ENCODE measurements at regions not wholly inside any gene's neighbourhood (a gene's known extent, or its start where the extent isn't known, plus 50 kb on each side); places are given as distances from the start of the nearest gene placed in this dataset.
A peak's percentile ranks its signal among the peaks of the same experiment; 100 is the strongest.

DNA sequence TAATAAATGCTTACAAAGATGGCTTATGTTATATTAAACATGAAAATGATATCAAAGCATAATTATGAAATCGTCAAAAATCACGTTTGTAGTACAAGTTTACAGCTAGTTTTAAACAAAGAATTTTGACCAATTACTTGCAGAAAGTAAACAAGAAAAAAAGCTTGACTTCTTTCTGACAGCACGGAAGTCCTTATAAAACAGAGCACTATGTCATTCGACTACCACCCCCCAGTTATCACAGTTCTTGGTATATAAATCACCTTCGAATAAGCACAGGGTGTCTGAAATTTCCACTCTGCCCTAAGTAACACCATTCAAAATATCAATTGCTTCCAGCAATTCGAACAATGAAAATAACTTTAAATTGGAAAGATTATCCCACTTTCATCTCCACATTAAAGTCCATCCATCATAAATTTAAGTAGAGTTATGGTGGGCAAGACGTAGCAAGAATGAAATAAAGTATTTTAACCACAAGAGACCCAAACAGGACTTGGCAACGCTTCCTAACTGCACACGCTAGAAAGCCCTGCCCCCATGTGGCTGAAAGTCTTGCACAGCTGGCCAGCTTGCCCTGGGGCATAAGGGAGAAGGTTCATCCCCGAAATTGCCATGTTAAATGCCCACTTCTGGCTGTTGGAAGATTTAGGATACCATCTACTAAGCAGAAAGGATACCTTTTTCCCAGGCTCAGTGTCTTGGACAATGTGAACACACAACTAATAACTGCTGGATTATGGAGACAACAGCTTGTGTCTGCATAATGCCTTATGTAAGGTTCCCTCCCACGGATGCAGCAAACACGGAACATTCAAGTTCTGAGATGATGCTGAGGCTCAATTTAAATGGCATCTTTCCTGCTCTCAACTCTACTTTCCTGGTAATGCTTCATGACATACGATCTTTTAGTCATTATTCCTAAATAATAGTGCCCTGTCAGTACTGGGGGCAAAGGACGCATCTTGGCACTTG, 116.4 kb upstream of the TJP1 start:
- Histone ChIP-seq H3K9me3 (no peaks in the 10 kb centered on the region), H3K27ac (no peak overlapping the region), H3K4me3 (no peak overlapping the region), H3K36me3 (replicated peaks in 1 of 2; ENCODE audit: insufficient read depth in 1 of 2, low read depth in 2 of 2) (no peaks in the 10 kb centered on the region), H3K4me1 (peaks cover 9% of the 10 kb centered on the region), H3K27me3 (no peaks in the 10 kb centered on the region)
- no peak for DNase-seq
- no peak for ATAC-seq
- intact Hi-C loops (cut with DNase I) = no loop called here
- TF ChIP-seq, protein P1, sequence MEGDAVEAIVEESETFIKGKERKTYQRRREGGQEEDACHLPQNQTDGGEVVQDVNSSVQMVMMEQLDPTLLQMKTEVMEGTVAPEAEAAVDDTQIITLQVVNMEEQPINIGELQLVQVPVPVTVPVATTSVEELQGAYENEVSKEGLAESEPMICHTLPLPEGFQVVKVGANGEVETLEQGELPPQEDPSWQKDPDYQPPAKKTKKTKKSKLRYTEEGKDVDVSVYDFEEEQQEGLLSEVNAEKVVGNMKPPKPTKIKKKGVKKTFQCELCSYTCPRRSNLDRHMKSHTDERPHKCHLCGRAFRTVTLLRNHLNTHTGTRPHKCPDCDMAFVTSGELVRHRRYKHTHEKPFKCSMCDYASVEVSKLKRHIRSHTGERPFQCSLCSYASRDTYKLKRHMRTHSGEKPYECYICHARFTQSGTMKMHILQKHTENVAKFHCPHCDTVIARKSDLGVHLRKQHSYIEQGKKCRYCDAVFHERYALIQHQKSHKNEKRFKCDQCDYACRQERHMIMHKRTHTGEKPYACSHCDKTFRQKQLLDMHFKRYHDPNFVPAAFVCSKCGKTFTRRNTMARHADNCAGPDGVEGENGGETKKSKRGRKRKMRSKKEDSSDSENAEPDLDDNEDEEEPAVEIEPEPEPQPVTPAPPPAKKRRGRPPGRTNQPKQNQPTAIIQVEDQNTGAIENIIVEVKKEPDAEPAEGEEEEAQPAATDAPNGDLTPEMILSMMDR (IDR thresholded peaks at IDR 0.05) = peak in 1 of 7 experiments; percentile 4
- TF ChIP-seq POLR2A (IDR thresholded peaks at IDR 0.05) = no peak
- 72 to 74% methylated on average over 14 of the region's 14 CpGs for WGBS, 2 donors

DNA sequence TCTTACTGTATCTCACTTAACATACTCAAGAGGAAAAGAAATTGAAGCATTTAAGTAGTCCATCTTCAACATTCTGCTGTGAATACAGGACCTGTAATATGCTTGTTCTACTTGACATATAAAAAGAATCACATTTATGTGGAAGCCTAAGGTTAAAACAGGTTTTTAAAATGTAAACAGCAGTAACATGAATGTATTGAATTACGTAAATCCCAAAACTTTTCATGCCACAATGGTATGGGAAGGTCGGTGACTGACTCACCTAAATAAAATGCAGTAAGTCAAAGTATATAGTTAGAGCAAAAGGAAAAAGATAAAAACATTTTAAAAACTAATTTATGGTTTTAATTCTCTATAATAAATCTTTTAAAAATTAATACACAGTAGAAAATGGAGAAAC, 115.7 kb upstream of the TJP1 start:
- Histone ChIP-seq H3K27me3 (no peaks in the 10 kb centered on the region), H3K4me3 (no peak overlapping the region), H3K9me3 (no peaks in the 10 kb centered on the region), H3K27ac (no peak overlapping the region), H3K36me3 (replicated peaks in 1 of 2; ENCODE audit: insufficient read depth in 1 of 2, low read depth in 2 of 2) (no peaks in the 10 kb centered on the region), H3K4me1 (peaks cover 9% of the 10 kb centered on the region)
- no peak for TF ChIP-seq POLR2A (IDR thresholded peaks at IDR 0.05)
- TF ChIP-seq, protein P1 (IDR thresholded peaks at IDR 0.05) = no peak
- no peak for DNase-seq
- intact Hi-C loops (cut with DNase I) = no loop called here
- ATAC-seq = no peak
- WGBS, 2 donors = 84 to 89% methylated on average over 2 of the region's 2 CpGs

DNA sequence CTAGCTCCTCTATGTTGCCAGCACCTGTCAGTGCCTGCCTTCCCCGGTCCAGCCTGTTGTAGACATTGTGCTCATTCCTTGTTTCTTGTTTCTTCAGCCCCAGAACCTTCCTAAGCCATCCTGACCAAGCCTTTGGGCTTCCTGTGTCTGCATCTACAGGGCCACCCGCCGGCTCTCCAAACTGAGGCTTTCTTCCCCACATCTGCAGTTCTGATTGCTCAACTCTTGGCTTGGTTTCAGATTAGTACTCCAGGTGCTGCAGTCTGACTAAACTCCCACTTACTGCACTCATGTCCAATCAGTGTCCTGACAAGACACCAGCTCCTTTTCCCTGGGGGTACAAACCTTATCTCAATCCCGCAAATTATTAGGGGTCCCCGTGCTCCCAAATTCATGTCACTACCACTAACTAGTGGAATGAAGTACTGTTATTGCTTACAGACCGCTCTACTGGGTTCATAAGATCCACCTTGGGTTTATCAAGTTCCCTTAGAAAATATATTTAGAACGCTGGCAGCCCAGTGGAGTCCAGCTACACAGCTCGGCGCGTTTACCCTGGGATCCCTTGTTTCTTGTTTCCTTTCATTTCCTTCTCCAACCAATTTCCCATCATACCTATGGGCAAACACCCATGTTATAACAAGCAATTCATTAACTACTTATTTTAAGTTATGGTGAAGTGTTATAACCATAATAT, 114.2 kb upstream of the TJP1 start:
- H3K9me3 ChIP-seq = no peaks in the 10 kb centered on the region
- DNase-seq (peak; percentile 39 to 60 (median 48)), ATAC-seq (peak; percentile 74)
- peak overlapping the region in 3 of 4 donors; percentile 7 to 53 (median 43) for H3K27ac ChIP-seq
- H3K4me3 ChIP-seq = no peak overlapping the region
- WGBS, 2 donors = 25 to 47% methylated on average over 10 of the region's 10 CpGs
- H3K4me1 ChIP-seq = peaks cover 9% of the 10 kb centered on the region
- intact Hi-C loops (cut with DNase I) = no loop called here
- no peaks in the 10 kb centered on the region for H3K27me3 ChIP-seq
- no peak for TF ChIP-seq POLR2A (IDR thresholded peaks at IDR 0.05)
- TF ChIP-seq, protein P1 (IDR thresholded peaks at IDR 0.05) = no peak
- no peaks in the 10 kb centered on the region for H3K36me3 ChIP-seq (replicated peaks in 1 of 2; ENCODE audit: insufficient read depth in 1 of 2, low read depth in 2 of 2)

DNA sequence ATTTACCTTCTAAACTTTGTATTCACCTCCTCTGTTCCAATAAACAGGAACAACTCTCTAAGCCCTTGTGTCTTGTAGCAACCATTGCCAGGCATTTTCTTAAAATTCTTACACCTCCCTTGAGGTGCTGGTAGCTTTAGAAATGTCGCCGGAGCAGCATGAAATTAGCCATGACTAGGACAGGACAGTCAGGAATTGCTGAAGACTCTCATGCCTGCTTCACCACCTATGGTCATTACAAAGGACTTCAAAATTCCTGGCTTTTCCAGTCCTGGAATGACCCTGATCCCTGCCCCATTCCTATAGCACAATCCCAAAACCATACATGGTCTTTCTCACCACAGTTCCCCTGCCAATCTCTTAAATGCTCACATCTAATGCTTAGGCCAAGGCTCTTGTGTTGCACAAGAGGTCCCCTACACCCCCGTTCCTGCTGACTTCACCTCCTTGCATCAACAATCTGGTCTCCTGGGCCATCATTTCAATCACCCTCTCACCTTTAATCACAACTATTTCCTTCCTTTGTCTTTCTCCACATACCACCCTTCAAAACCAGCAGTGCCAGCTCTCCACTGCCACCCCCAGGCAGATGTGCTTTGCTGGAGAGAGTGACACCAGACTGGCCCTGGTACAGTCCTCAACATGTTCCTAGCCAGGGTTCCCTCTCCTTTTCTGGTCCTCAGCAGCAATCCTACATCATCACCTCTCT, 113.2 kb upstream of the TJP1 start:
- DNase-seq = no peak
- H3K4me1 ChIP-seq = peaks cover 9% of the 10 kb centered on the region
- H3K4me3 ChIP-seq = no peak overlapping the region
- TF ChIP-seq, protein P1 (IDR thresholded peaks at IDR 0.05) = peak in 4 of 7 experiments; percentile 10 to 40 (median 36)
- TF ChIP-seq POLR2A (IDR thresholded peaks at IDR 0.05) = no peak
- intact Hi-C loops (cut with DNase I) = no loop called here
- ATAC-seq = no peak
- no peaks in the 10 kb centered on the region for H3K36me3 ChIP-seq (replicated peaks in 1 of 2; ENCODE audit: insufficient read depth in 1 of 2, low read depth in 2 of 2)
- 84 to 88% methylated on average over 3 of the region's 3 CpGs for WGBS, 2 donors
- H3K27me3 ChIP-seq = no peaks in the 10 kb centered on the region
- no peak overlapping the region for H3K27ac ChIP-seq
- H3K9me3 ChIP-seq = no peaks in the 10 kb centered on the region
